ENCODE measurements at regions not wholly inside any gene's neighbourhood (a gene's known extent, or its start where the extent isn't known, plus 50 kb on each side); places are given as distances from the start of the nearest gene placed in this dataset.

DNA sequence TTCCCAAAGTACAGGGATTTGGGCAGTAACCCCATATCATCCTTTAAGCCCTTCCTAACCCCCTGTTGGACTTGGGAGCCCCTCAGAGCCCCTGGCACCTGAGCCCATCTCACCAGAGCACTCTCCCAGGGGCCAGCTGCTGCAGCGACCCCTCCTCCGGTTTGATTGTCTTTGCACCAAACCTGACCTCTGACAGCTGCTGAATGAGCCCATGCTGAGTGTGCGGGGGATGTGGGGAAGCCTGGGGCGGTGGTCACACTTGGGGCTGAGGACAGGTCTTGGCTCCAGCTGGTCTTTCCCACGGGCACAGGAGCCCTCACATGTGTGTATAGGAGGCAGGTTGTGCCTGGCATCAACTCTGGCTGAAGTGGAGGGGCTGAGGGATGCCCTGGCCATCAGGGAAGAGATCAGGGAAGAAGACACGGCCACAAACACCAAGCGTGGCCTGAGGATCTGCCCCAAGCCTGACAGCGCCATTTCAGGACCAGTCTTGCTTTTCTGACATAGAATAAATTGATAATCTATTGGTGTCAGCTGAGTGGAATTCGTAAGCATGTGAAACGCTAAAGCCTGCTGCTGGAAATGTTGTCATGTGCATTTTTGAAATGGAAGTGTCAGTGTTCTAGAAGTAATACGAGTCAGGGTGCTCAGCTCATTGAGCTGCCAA lies 102.4 kb downstream of the ACKR3 start:
- peaks cover 4% of the 10 kb centered on the region for H3K27me3 ChIP-seq (ENCODE audit: control insufficient read depth, insufficient read depth, low read length)
- H3K36me3 ChIP-seq (ENCODE audit: control insufficient read depth, insufficient read depth, low read length): no peaks in the 10 kb centered on the region
- no peak overlapping the region for H3K4me3 ChIP-seq (ENCODE audit: low read depth, low read length)
- TF ChIP-seq, protein P1, sequence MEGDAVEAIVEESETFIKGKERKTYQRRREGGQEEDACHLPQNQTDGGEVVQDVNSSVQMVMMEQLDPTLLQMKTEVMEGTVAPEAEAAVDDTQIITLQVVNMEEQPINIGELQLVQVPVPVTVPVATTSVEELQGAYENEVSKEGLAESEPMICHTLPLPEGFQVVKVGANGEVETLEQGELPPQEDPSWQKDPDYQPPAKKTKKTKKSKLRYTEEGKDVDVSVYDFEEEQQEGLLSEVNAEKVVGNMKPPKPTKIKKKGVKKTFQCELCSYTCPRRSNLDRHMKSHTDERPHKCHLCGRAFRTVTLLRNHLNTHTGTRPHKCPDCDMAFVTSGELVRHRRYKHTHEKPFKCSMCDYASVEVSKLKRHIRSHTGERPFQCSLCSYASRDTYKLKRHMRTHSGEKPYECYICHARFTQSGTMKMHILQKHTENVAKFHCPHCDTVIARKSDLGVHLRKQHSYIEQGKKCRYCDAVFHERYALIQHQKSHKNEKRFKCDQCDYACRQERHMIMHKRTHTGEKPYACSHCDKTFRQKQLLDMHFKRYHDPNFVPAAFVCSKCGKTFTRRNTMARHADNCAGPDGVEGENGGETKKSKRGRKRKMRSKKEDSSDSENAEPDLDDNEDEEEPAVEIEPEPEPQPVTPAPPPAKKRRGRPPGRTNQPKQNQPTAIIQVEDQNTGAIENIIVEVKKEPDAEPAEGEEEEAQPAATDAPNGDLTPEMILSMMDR (IDR thresholded peaks at IDR 0.05; ENCODE audit: insufficient read depth, low read length, poor library complexity, severe bottlenecking): no peak
- DNase-seq (ENCODE audit: low read depth): no peak

DNA sequence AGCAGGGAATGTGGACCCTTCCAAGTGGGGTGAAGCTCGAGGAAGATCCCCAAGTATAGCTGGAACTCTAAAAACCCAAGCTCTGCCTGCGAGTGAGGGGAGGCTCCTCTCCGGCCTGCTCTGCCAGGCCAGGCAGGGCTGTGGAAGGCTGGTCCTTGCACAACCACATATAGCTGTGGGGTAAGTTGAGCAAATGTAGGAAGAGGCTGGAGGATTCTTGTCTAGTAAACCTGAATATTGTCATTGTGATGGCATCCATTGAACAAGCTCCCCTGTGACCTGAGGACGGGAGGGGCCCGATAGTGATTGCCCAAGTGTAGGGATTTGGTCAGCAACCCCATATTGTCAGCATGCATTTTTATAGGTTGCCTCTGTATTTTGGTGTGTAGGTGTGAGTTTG lies 103.0 kb downstream of the ACKR3 start:
- Histone ChIP-seq H3K27me3 (ENCODE audit: control insufficient read depth, insufficient read depth, low read length) (peaks cover 5% of the 10 kb centered on the region), H3K36me3 (ENCODE audit: control insufficient read depth, insufficient read depth, low read length) (no peaks in the 10 kb centered on the region), H3K4me3 (ENCODE audit: low read depth, low read length) (no peak overlapping the region)
- no peak for DNase-seq (ENCODE audit: low read depth)
- TF ChIP-seq, protein P1 (IDR thresholded peaks at IDR 0.05; ENCODE audit: insufficient read depth, low read length, poor library complexity, severe bottlenecking): no peak

DNA sequence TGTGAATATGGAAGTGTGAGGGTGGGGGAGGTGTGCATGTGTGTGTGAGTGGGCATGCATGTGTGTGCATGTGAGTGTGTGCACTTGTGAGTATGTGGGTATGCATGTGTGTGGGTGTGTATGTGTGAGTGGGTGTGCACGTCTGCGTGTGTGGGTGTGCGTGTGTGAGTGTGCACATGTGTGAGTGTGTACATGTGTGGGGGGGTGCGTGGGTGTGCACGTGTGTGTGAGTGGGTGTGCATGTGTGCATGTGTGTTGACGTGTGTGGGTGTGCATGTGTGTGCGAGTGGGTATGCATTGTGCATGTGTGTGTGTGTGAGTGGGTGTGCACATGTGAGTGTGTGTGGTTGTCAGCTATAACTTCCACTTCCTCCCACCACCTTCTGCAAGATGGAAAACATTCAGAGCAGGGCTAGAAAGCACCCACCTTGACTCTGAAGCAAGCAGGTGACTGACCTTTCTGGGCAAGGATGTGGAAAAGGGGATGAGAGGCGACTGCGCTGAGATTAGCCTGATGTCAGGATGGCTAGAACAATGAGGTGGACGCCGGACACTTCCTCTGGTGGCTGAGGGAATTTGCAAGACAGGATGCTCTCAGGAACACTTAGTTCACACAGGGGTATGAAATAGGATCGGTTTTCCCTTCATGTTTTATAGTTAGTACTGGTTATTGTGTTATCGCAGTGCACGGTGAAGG lies 103.6 kb downstream of the ACKR3 start:
- no peak for DNase-seq (ENCODE audit: low read depth)
- TF ChIP-seq, protein P1 (IDR thresholded peaks at IDR 0.05; ENCODE audit: insufficient read depth, low read length, poor library complexity, severe bottlenecking): no peak
- Histone ChIP-seq H3K36me3 (ENCODE audit: control insufficient read depth, insufficient read depth, low read length) (no peaks in the 10 kb centered on the region), H3K4me3 (ENCODE audit: low read depth, low read length) (no peak overlapping the region), H3K27me3 (ENCODE audit: control insufficient read depth, insufficient read depth, low read length) (peaks cover 5% of the 10 kb centered on the region)

DNA sequence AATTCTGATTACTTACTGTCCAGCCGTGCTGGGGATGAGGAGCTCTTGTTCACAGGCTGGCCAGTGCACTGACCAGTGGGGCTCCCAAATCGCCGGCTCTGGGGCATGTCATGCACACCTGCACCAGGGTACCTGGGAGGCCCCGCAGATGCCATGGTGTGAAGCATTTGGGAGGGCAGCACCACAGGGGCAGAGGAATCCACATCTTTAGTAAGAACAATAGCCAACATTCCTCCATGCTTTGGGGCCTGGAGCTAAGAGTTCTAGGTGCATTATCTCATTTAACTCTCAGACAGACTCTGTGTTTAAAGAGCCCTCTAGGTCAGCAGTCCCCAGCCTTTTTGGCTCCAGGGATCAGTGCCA lies 104.2 kb downstream of the ACKR3 start:
- H3K27me3 ChIP-seq (ENCODE audit: control insufficient read depth, insufficient read depth, low read length): peaks cover 5% of the 10 kb centered on the region
- H3K4me3 ChIP-seq (ENCODE audit: low read depth, low read length): no peak overlapping the region
- no peak for DNase-seq (ENCODE audit: low read depth)
- no peaks in the 10 kb centered on the region for H3K36me3 ChIP-seq (ENCODE audit: control insufficient read depth, insufficient read depth, low read length)
- TF ChIP-seq, protein P1 (IDR thresholded peaks at IDR 0.05; ENCODE audit: insufficient read depth, low read length, poor library complexity, severe bottlenecking): no peak

DNA sequence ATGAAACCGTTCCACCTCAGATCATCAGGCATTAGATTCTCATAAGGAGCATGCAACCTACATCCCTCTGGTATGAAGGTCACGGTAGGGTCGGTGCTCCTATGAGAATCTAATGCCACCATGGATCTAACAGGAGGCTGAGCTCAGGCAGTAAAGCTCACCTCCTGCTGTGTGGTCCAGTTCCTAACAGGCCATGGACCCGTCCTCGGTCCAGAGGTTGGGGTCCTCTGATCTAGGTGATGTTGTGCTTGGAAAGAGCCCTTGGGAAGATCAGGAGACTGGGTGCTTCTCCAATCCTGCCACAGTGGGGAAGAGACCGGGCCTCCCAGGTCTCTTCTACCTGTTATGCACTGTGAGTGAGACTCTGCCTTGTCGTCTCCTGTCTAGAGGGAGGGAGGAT lies 104.6 kb downstream of the ACKR3 start:
- Histone ChIP-seq H3K27me3 (ENCODE audit: control insufficient read depth, insufficient read depth, low read length) (peaks cover 5% of the 10 kb centered on the region), H3K4me3 (ENCODE audit: low read depth, low read length) (no peak overlapping the region), H3K36me3 (ENCODE audit: control insufficient read depth, insufficient read depth, low read length) (no peaks in the 10 kb centered on the region)
- TF ChIP-seq, protein P1 (IDR thresholded peaks at IDR 0.05; ENCODE audit: insufficient read depth, low read length, poor library complexity, severe bottlenecking): no peak
- no peak for DNase-seq (ENCODE audit: low read depth)

DNA sequence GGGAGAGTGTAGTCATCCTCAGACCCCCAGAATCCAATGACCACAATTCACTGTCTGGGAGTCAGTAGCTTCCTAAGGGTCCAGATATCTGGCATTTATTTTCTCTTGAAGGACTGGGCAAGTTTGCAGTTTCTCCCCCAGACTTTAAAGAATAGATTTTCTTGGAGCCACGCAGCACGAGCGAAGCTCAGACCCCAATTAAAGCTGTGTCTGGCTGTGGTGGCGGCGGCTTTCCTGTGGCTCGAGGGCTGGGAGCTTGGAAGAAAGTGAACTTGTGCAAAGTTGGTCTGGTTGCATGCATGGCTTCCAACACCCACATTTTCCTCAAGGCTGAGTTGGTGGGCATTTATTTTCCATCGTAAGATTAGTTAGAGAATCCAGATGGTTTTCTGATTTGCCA lies 105.0 kb downstream of the ACKR3 start:
- peaks cover 5% of the 10 kb centered on the region for H3K27me3 ChIP-seq (ENCODE audit: control insufficient read depth, insufficient read depth, low read length)
- TF ChIP-seq, protein P1 (IDR thresholded peaks at IDR 0.05; ENCODE audit: insufficient read depth, low read length, poor library complexity, severe bottlenecking): no peak
- DNase-seq (ENCODE audit: low read depth): no peak

More for the DNA sequence above, 105.0 kb downstream of the ACKR3 start:
- Histone ChIP-seq H3K36me3 (ENCODE audit: control insufficient read depth, insufficient read depth, low read length) (no peaks in the 10 kb centered on the region), H3K4me3 (ENCODE audit: low read depth, low read length) (no peak overlapping the region)
